ENCODE measurements at regions not wholly inside any gene's neighbourhood (a gene's known extent, or its start where the extent isn't known, plus 50 kb on each side); places are given as distances from the start of the nearest gene placed in this dataset.

DNA sequence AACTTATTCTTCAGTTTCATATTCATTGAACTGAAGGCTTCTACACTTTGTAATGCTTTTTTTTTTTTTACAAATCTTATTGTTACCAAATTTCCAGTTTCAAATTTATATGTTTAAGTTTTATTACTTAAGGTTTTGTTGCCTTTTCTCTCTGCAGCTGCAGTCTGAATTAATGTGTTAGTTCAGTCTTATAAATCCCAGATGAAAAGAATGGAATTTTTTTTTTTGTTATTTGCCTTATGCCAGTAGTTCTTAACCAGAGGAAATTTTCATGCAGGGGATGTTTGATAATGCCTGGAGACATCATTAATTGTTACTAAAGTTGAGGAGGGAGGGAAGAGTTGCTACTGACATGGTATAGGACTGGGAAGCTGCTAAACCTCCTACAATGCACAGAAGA lies 367.9 kb upstream of the SPRY2 start:
- no peak for DNase-seq
- H3K9me3 ChIP-seq: no peaks in the 10 kb centered on the region
- no peak for ATAC-seq
- H3K27ac ChIP-seq: no peak overlapping the region
- no peak overlapping the region for H3K4me3 ChIP-seq
- no peaks in the 10 kb centered on the region for H3K27me3 ChIP-seq
- H3K36me3 ChIP-seq: no peaks in the 10 kb centered on the region
- TF ChIP-seq CTCF (IDR thresholded peaks at IDR 0.05): no peak
- FAIRE-seq: no peak
- intact Hi-C loops (cut with DNase I): no loop called here
- no peaks in the 10 kb centered on the region for H3K4me1 ChIP-seq

DNA sequence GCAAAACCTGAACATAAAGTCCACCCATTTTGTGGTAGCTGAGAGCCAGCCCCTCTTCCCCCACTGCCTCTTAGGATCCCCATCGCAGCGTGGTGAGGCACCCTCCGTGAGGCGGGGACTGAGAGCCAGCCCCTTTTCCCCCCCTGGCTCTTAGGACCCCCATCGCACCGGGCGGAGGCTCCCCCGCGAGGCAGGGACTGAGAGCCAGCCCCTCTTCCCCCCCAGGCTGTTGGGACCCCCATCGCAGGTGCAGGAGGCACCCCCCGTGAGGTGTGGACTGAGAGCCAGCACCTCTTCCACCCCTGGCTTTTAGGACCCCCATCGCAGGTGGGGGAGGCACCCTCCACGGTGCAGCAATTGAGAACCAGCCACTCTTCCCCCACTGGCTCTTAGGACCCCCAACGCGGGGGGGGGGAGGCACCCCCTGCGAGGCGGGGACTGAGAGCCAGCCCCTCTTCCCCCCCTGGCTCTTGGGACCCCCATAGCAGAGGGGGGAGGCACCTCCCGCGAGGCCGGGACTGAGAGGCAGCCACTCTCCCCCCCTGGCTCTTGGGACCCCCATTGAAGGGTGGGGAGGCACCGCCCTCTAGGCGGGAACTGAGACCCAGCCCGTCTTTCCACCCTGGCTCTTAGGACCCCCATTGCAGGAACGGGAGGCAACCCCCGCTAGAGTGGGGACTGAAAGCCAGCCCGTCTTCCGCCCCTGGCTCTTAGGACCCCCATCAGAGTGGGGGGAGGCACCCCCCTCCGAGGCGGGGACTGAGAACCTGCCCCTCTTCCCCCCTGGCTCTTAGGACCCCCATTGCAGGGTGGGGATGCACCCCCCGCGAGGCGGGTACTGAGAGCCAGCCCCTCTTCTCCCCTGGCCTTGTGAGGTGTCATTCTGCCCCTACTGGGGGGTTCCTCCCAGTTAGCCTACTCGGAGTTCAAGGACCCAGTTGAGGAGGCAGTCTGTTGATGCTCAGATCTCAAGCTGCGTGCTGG lies 366.4 kb upstream of the SPRY2 start:
- H3K4me1 ChIP-seq: no peaks in the 10 kb centered on the region
- intact Hi-C loops (cut with DNase I): no loop called here
- no peaks in the 10 kb centered on the region for H3K36me3 ChIP-seq
- no peak overlapping the region for H3K27ac ChIP-seq
- ATAC-seq: no peak
- peak in 2 of 6 donors; percentile 20 to 67 for DNase-seq
- 90 to 93% methylated on average over 34 of the region's 34 CpGs for WGBS, 2 donors
- no peaks in the 10 kb centered on the region for H3K9me3 ChIP-seq
- no peak for FAIRE-seq
- H3K4me3 ChIP-seq: no peak overlapping the region
- H3K27me3 ChIP-seq: no peaks in the 10 kb centered on the region
- TF ChIP-seq CTCF (IDR thresholded peaks at IDR 0.05): no peak

DNA sequence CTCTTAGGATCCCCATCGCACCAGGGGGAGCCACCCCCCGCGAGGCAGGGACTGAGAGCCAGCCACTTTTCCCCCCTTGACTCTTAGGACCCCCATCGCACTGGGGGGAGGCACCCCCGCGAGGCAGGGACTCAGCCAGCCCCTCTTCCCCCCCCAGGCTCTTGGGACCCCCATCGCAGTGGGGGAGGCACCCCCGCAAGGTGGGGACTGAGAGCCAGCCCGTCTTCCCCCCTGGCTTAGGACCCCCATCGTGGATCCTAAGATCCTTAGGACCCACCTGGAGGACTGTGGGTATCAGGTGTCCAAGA lies 365.2 kb upstream of the SPRY2 start:
- TF ChIP-seq CTCF (IDR thresholded peaks at IDR 0.05): no peak
- H3K36me3 ChIP-seq: no peaks in the 10 kb centered on the region
- FAIRE-seq: no peak
- no peak for DNase-seq
- no peak overlapping the region for H3K27ac ChIP-seq
- intact Hi-C loops (cut with DNase I): no loop called here
- ATAC-seq: no peak
- no peaks in the 10 kb centered on the region for H3K9me3 ChIP-seq
- no peaks in the 10 kb centered on the region for H3K27me3 ChIP-seq
- WGBS, 2 donors: 92 to 96% methylated on average over 8 to 10 of the region's 10 CpGs
- H3K4me3 ChIP-seq: no peak overlapping the region
- H3K4me1 ChIP-seq: no peaks in the 10 kb centered on the region

DNA sequence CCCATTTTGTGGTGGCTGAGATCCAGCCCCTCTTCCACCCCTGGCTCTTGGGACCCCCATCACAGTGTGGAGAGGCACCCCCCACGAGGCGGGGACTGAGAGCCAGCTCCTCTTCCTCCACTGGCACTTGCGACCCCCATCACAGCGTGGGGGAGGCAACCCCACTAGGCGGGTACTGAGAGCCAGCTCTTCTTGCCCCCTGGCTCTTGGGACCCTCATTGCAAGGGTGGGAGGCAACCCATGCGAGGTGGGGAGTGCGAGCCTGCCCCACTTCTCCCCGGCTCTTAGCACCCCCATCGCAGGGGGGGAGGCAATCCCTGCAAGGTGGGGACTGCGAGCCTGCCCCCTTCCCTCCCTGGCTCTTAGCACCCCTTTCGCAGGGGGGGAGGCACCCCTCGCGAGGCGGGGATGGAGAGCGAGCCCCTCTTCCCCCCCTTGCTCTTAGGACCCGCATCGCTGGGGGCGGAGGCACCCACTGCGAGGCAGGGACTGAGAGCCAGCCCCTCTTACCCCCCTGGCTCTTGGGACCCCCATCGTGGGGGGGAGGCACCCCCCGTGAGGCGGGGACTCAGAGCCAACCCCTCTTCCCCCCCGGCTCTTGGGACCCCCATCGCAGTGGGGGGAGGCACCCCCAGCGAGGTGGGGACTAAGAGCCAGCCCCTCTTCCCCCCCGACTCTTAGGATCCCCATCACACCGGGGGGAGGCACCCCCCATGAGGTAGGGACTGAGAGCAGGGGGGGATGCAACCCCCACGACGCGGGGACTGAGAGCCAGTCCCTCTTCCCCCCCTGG lies 364.6 kb upstream of the SPRY2 start:
- ATAC-seq (no peak), DNase-seq (peak in 1 of 6 donors; percentile 64), FAIRE-seq (no peak)
- H3K4me3 ChIP-seq: no peak overlapping the region
- no peak for TF ChIP-seq CTCF (IDR thresholded peaks at IDR 0.05)
- H3K4me1 ChIP-seq: no peaks in the 10 kb centered on the region
- H3K27me3 ChIP-seq: no peaks in the 10 kb centered on the region
- H3K27ac ChIP-seq: no peak overlapping the region
- intact Hi-C loops (cut with DNase I): no loop called here
- H3K36me3 ChIP-seq: no peaks in the 10 kb centered on the region
- WGBS, 2 donors: 88 to 91% methylated on average over 26 to 30 of the region's 30 CpGs
- no peaks in the 10 kb centered on the region for H3K9me3 ChIP-seq

All from pancreas (tissue), 10 donors.